ENCODE measurements at regions not wholly inside any gene's neighbourhood (a gene's known extent, or its start where the extent isn't known, plus 50 kb on each side); places are given as distances from the start of the nearest gene placed in this dataset.

GRCh38 chr7:56578612-56579011, 462.4 kb upstream of the NUPR2 start:
- TF ChIP-seq CTCF (conservative IDR thresholded peaks at IDR 0.05; ENCODE audit: low read length), result no peak
- TF ChIP-seq EZH2phosphoT487 (IDR thresholded peaks at IDR 0.05; ENCODE audit: borderline replicate concordance, low read depth, low read length), result no peak

Measured in OCI-LY7 (cell line).